ENCODE measurements at regions not wholly inside any gene's neighbourhood (a gene's known extent, or its start where the extent isn't known, plus 50 kb on each side); places are given as distances from the start of the nearest gene placed in this dataset.

- TF ChIP-seq POLR2A (IDR thresholded peaks at IDR 0.05), result no peak
- TF ChIP-seq CTCF (IDR thresholded peaks at IDR 0.05), result no peak
Measured at GRCh38 chr12:124173692-124174091, 121.2 kb upstream of the RFLNA start.
